ENCODE measurements at regions not wholly inside any gene's neighbourhood (a gene's known extent, or its start where the extent isn't known, plus 50 kb on each side); places are given as distances from the start of the nearest gene placed in this dataset.

- TF ChIP-seq ELF1 (IDR thresholded peaks at IDR 0.05; ENCODE audit: borderline replicate concordance, low read depth) (no peak), ZNF274 (IDR thresholded peaks at IDR 0.05; ENCODE audit: low read depth, low read length) (no peak), CTCF (IDR thresholded peaks at IDR 0.05 in 2 of 3, conservative IDR thresholded peaks at IDR 0.05 in 1 of 3; ENCODE audit: borderline replicate concordance in 1 of 3, insufficient read depth in 1 of 3, low read depth in 2 of 3, low read length in 2 of 3) (no peak), POLR2A (IDR thresholded peaks at IDR 0.05; ENCODE audit: borderline replicate concordance, extremely low read depth, insufficient read depth, insufficient read length) (no peak), MAX (IDR thresholded peaks at IDR 0.05) (no peak), TCF7L2 (IDR thresholded peaks at IDR 0.05; ENCODE audit: borderline replicate concordance, extremely low read depth, insufficient read depth, insufficient read length) (no peak), JUND (IDR thresholded peaks at IDR 0.05) (no peak), FOSL1 (IDR thresholded peaks at IDR 0.05; ENCODE audit: low read depth) (no peak), REST (IDR thresholded peaks at IDR 0.05; ENCODE audit: low read depth) (no peak)
Measured at GRCh38 chr11:28819741-28820140, 711.6 kb downstream of the METTL15 start.
